ENCODE measurements at regions not wholly inside any gene's neighbourhood (a gene's known extent, or its start where the extent isn't known, plus 50 kb on each side); places are given as distances from the start of the nearest gene placed in this dataset.

DNA sequence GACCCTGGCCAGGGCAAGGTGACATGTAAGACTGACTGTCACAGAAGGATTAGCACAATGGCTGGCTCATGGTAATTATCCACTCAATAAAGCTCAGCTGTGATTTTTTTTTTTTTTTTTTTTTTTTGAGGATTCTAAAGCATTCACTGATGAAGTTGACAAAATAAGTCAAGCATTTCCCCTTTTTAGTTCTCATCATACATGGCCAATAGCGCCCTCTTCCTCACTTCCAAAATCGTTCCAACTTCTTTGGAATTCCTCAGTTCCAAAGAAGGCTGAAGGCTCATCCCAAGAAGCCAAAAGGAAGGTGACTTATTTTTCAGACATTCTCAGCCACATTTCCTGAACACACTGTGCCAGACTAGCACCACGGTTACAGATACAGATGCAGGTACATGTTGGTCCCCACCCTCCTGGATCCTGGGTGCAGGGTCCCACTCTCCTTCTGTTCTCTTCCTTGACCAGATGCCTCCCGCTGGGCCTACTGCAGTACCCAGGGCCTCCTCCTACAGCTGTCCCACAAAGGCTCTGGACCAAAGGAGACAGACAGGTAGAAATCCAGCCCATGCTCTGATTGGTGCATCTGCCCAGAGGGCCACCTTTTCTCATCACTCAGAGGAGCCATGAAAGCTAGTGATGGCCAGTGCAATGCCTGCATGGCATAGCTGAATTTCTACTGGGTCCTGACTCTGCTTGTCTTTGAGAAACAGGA lies 202.6 kb downstream of the UACA start:
- TF ChIP-seq EZH2 (IDR thresholded peaks at IDR 0.05) (no peak), FOXP2 (optimal IDR thresholded peaks at IDR 0.05; ENCODE audit: control extremely low read depth, extremely low read length, insufficient read depth) (no peak), POLR2AphosphoS5 (IDR thresholded peaks at IDR 0.05; ENCODE audit: borderline replicate concordance, low read depth, low read length) (no peak)

All from SK-N-MC (cell line).